H1 (cell line): ENCODE measurements at regions not wholly inside any gene's neighbourhood (a gene's known extent, or its start where the extent isn't known, plus 50 kb on each side); places are given as distances from the start of the nearest gene placed in this dataset.

Experiments used
- CTCF ChIA-PET: fragments of 300-600 bp; sonication (Branson Sonifier 250); formaldehyde crosslinking; loops from one replicate; lab custom pipeline; 2021; ENCODE audit not compliant: partially characterized antibody; lab: Charles Lee
- POLR2A ChIA-PET: fragments of 300-600 bp; sonication (Branson Sonifier 250); formaldehyde crosslinking; loops from one replicate; lab custom pipeline; 2021; ENCODE audit warnings: inconsistent platforms; ENCODE audit not compliant: partially characterized antibody; lab: Charles Lee
- DNase-seq, 2 experiments: peaks; one replicate each; pipeline versions ENCODE4 v3.0.0 to v3.0.0-alpha.2; 2010 to 2022; ENCODE audit warnings: low spot score in 2 of 2, low read depth in 1 of 2, mixed read lengths in 1 of 2
- FAIRE-seq: peaks from 2 replicates; lab custom pipeline; 2011; peaks lifted over from hg19 to GRCh38; lab: Jason Lieb, UNC
- H2AFZ ChIP-seq: 2 replicates; pipeline ENCODE4 v1.8.1; 2012; ENCODE audit warnings: low read length, inconsistent platforms
- H2AK5ac ChIP-seq: 2 replicates; pipeline ENCODE4 v1.6.1; 2013; ENCODE audit warnings: low read depth, low read length
- H2BK120ac ChIP-seq: replicated peaks from 2 replicates; pipeline ENCODE3; 2013; ENCODE audit warnings: low read depth, low read length, inconsistent platforms
- H2BK12ac ChIP-seq: 2 replicates; pipeline ENCODE4 v1.6.1; 2013; ENCODE audit warnings: low read depth, low read length
- H2BK15ac ChIP-seq: 2 replicates; pipeline ENCODE4 v1.6.1; 2013; ENCODE audit warnings: low read length
- H2BK20ac ChIP-seq: 2 replicates; pipeline ENCODE4 v1.6.1; 2013; ENCODE audit warnings: low read length
- H2BK5ac ChIP-seq: 2 replicates; pipeline ENCODE4 v1.6.1; 2013; ENCODE audit warnings: low read depth, low read length
- H3K14ac ChIP-seq: 2 replicates; pipeline ENCODE4 v1.6.1; 2013; ENCODE audit warnings: inconsistent platforms; ENCODE audit not compliant: insufficient read length
- H3K18ac ChIP-seq: 2 replicates; pipeline ENCODE4 v1.6.1; 2013; ENCODE audit warnings: low read length; ENCODE audit errors: extremely low read depth
- H3K23ac ChIP-seq: 2 replicates; pipeline ENCODE4 v1.6.1; 2013; ENCODE audit warnings: inconsistent platforms; ENCODE audit not compliant: insufficient read length
- H3K23me2 ChIP-seq: 2 replicates; pipeline ENCODE4 v1.6.1; 2013; ENCODE audit warnings: low read depth, low read length
- H3K27ac ChIP-seq: 2 replicates; pipeline ENCODE4 v1.6.1; 2011; ENCODE audit warnings: low read depth, low read length, inconsistent platforms
- H3K27me3 ChIP-seq, 4 experiments: replicated peaks in 1 of 4; 1 replicate in 1 of 4; 2 replicates in 3 of 4; pipeline versions ENCODE4 v1.6.1 to v1.8.1; 2011 to 2013; ENCODE audit warnings: low read length in 3 of 4, mild to moderate bottlenecking in 3 of 4, inconsistent platforms in 2 of 4, mixed read lengths in 2 of 4, moderate library complexity in 1 of 4; ENCODE audit not compliant: control insufficient read depth in 3 of 4, insufficient read depth in 3 of 4; ENCODE audit errors: extremely low read depth in 1 of 4
- H3K36me3 ChIP-seq, 4 experiments: 2 replicates each; pipeline versions ENCODE4 v1.6.1 to v1.8.1; 2011 to 2013; ENCODE audit warnings: mild to moderate bottlenecking in 4 of 4, low read length in 3 of 4, moderate library complexity in 2 of 4, control low read depth in 1 of 4, inconsistent platforms in 1 of 4; ENCODE audit not compliant: insufficient read depth in 4 of 4, control insufficient read depth in 2 of 4
- H3K4ac ChIP-seq: replicated peaks from 2 replicates; pipeline ENCODE3; 2013; ENCODE audit warnings: low read length, low read depth, mixed read lengths, inconsistent platforms; ENCODE audit not compliant: insufficient read length
- H3K4me1 ChIP-seq, 4 experiments: replicated peaks in 1 of 4; 1 replicate in 1 of 4; 2 replicates in 3 of 4; pipeline versions ENCODE4 v1.6.1 to v1.8.1; 2011 to 2013; ENCODE audit warnings: low read length in 3 of 4, inconsistent platforms in 2 of 4, mixed read lengths in 1 of 4; ENCODE audit not compliant: insufficient read depth in 4 of 4, control insufficient read depth in 3 of 4
- H3K4me2 ChIP-seq, 2 experiments: 2 replicates each; pipeline versions ENCODE4 v1.6.1 to v1.8.1; 2011 to 2013; ENCODE audit warnings: low read depth in 2 of 2, low read length in 2 of 2, control low read depth in 1 of 2, inconsistent platforms in 1 of 2, mild to moderate bottlenecking in 1 of 2; ENCODE audit not compliant: insufficient read depth in 1 of 2
- H3K4me3 ChIP-seq, 4 experiments: fragments of 200-600, 300-600 bp in 1 of 4; sonication (generic), shearing (Covaris generic), sonication (Bioruptor Twin) in 1 of 4; 2 replicates each; pipeline versions ENCODE4 v1.5.1 to v1.8.1; 2011 to 2016; ENCODE audit warnings: low read length in 4 of 4, low read depth in 3 of 4, control low read depth in 2 of 4, inconsistent platforms in 2 of 4, mild to moderate bottlenecking in 2 of 4, mixed read lengths in 1 of 4, moderate library complexity in 1 of 4; ENCODE audit not compliant: insufficient read depth in 2 of 4; ENCODE audit errors: extremely low read depth in 1 of 4
- H3K56ac ChIP-seq: replicated peaks from 2 replicates; pipeline ENCODE3; 2013; ENCODE audit warnings: low read depth, mild to moderate bottlenecking, mixed read lengths, low read length, inconsistent platforms; ENCODE audit not compliant: insufficient read length
- H3K79me1 ChIP-seq: 2 replicates; pipeline ENCODE4 v1.6.1; 2013; ENCODE audit warnings: low read depth, low read length, control low read depth
- H3K79me2 ChIP-seq, 2 experiments: 2 replicates each; pipeline versions ENCODE4 v1.6.1 to v1.8.1; 2012 to 2013; ENCODE audit warnings: low read length in 2 of 2, mild to moderate bottlenecking in 2 of 2, inconsistent platforms in 1 of 2; ENCODE audit not compliant: insufficient read depth in 2 of 2, control insufficient read depth in 1 of 2
- H3K9ac ChIP-seq, 4 experiments: replicated peaks in 1 of 4; 1 replicate in 1 of 4; 2 replicates in 3 of 4; pipeline versions ENCODE4 v1.6.1 to v1.8.1; 2011 to 2013; ENCODE audit warnings: low read depth in 3 of 4, low read length in 3 of 4, control low read depth in 2 of 4, mild to moderate bottlenecking in 2 of 4, moderate library complexity in 2 of 4, inconsistent platforms in 1 of 4; ENCODE audit errors: extremely low read depth in 1 of 4
- H3K9me3 ChIP-seq, 2 experiments: 2 replicates each; pipeline versions ENCODE4 v1.6.1 to v1.8.1; 2012 to 2013; ENCODE audit warnings: mild to moderate bottlenecking in 2 of 2, moderate library complexity in 2 of 2, control low read depth in 1 of 2, inconsistent platforms in 1 of 2, low read depth in 1 of 2, low read length in 1 of 2, mixed read lengths in 1 of 2; ENCODE audit not compliant: insufficient read depth in 2 of 2
- H4K20me1 ChIP-seq, 2 experiments: replicated peaks in 1 of 2; 2 replicates each; pipeline versions ENCODE3 to v1.8.1; 2011 to 2013; ENCODE audit warnings: inconsistent platforms in 2 of 2, low read length in 2 of 2, mild to moderate bottlenecking in 1 of 2; ENCODE audit not compliant: insufficient read depth in 2 of 2, control insufficient read depth in 1 of 2
- H4K5ac ChIP-seq: 2 replicates; pipeline ENCODE4 v1.6.1; 2013; ENCODE audit warnings: low read length, low read depth, mixed read lengths, inconsistent platforms; ENCODE audit not compliant: insufficient read length
- H4K8ac ChIP-seq: 2 replicates; pipeline ENCODE4 v1.8.0; 2013; ENCODE audit warnings: mild to moderate bottlenecking, moderate library complexity, low read length, inconsistent platforms; ENCODE audit not compliant: insufficient read depth; ENCODE audit errors: extremely low read depth
- H4K91ac ChIP-seq: replicated peaks from 2 replicates; pipeline ENCODE3; 2013; ENCODE audit warnings: low read length, mixed read lengths, inconsistent platforms; ENCODE audit not compliant: insufficient read length
- HDAC2 ChIP-seq, 2 experiments: fragments of 300-600 bp in 1 of 2; sonication (generic) in 1 of 2; IDR thresholded peaks; 2 replicates each; pipeline ENCODE4 v1.6.1; 2011 to 2012; ENCODE audit warnings: low read depth in 2 of 2, low read length in 2 of 2, mild to moderate bottlenecking in 2 of 2, moderate library complexity in 2 of 2, borderline replicate concordance in 1 of 2, inconsistent platforms in 1 of 2
- WGBS, 2 experiments: shearing (Covaris generic) in 1 of 2; methylation state at CpG; one replicate each; pipeline versions ENCODE4 v1.1.6 to v1.1.7; 2013 to 2015; ENCODE audit warnings: low lambda C conversion rate in 2 of 2, mixed read lengths in 2 of 2, inconsistent platforms in 1 of 2, low coverage in 1 of 2, missing lambda C conversion rate in 1 of 2; ENCODE audit not compliant: insufficient replicate concordance in 2 of 2, insufficient coverage in 1 of 2, insufficient read length in 1 of 2; ENCODE audit errors: extremely low coverage in 1 of 2, missing lambda C conversion rate in 1 of 2; 5-methylcytosine and 5-hydroxymethylcytosine counted together

DNA sequence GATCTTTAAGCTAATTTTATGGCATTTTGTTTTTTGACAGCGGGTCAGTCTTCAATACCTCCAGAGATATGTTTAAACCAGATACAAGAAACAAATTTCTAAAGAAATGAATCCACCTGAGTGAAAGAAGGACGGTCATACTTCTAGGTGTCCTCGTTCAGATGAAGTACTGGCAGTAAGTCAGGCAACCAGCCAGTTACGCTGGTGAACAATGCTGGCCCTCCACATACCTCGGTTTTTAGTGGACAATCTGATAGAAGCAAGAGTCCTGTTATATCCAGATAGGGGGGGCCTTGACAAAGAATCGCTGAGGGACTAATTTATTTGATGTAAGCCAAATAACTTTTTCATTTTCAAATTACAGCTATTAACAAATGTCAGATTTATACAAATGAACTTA, 266.4 kb upstream of the KLF14 start:
- H3K23ac ChIP-seq = no peak overlapping the region
- H2AFZ ChIP-seq = no peak overlapping the region
- H3K9me3 ChIP-seq = no peaks in the 10 kb centered on the region
- no peak overlapping the region for H3K18ac ChIP-seq
- no peak overlapping the region for H3K27ac ChIP-seq
- FAIRE-seq (no peak), DNase-seq (no peak)
- H3K79me1 ChIP-seq = peaks cover 2% of the 10 kb centered on the region; the same call in 1 of the 2 replicates
- no peak overlapping the region for H2BK12ac ChIP-seq
- no peaks in the 10 kb centered on the region for H3K4me1 ChIP-seq
- no peak overlapping the region for H2BK15ac ChIP-seq
- H2BK20ac ChIP-seq = no peak overlapping the region
- no peak overlapping the region for H4K5ac ChIP-seq
- H3K27me3 ChIP-seq = no peaks in the 10 kb centered on the region
- no peaks in the 10 kb centered on the region for H3K23me2 ChIP-seq
- H4K20me1 ChIP-seq = no peaks in the 10 kb centered on the region
- H2AK5ac ChIP-seq = no peak overlapping the region
- no peak overlapping the region for H4K91ac ChIP-seq
- H4K8ac ChIP-seq = no peak overlapping the region
- no peak overlapping the region for H2BK120ac ChIP-seq
- H3K79me2 ChIP-seq = peaks cover 0 to 4% of the 10 kb centered on the region in 2 experiments; a peak in 1 of 4 replicates
- ChIA-PET POLR2A (interaction anchor here (0.6 kb wide), 1 partner anchor 16 kb away, joined by 3 read pairs; no protein-coding TSS in a partner anchor), CTCF (interaction anchor here (1.0 to 8.0 kb wide), 4 partner anchors 18 to 104 kb away, joined by 3 to 55 read pairs (median 5); no protein-coding TSS in a partner anchor)
- H3K4ac ChIP-seq = no peak overlapping the region
- H3K14ac ChIP-seq = no peak overlapping the region
- TF ChIP-seq HDAC2 (IDR thresholded peaks at IDR 0.05; ENCODE audit: borderline replicate concordance in 1 of 2, low read depth in 2 of 2, low read length in 2 of 2) = no peak
- TF ChIP-seq, all 59 proteins: peak for 0
- 90% methylated on average over 6 of the region's 6 CpGs; no CpG with 5 or more reads in 1 of the 2 experiments for WGBS, 2 experiments
- Histone ChIP-seq H3K9ac (no peak overlapping the region), H3K36me3 (peaks cover 0 to 4% (median 0%) of the 10 kb centered on the region in 4 experiments; a peak in 2 of 8 replicates), H2BK5ac (no peak overlapping the region), H3K4me3 (no peak overlapping the region), H3K4me2 (no peak overlapping the region), H3K56ac (no peak overlapping the region)
